Activated CD4-positive, alpha-beta memory T cell treated with anti-CD3 and anti-CD28 coated beads, Interleukin-2, amount 10 ng/mL, durations not matched to agents 7 days and 5 days (primary cell): ENCODE measurements at regions not wholly inside any gene's neighbourhood (a gene's known extent, or its start where the extent isn't known, plus 50 kb on each side); places are given as distances from the start of the nearest gene placed in this dataset.

Experiments used
- CTCF ChIA-PET: fragments of 350-600 bp; sonication (Branson Sonifier 250); formaldehyde crosslinking; loops from one replicate; lab custom pipeline; 2021; ENCODE audit warnings: antibody characterized with exemption, inconsistent platforms; lab: Charles Lee
- POLR2A ChIA-PET: fragments of 350-600 bp; sonication (Branson Sonifier 250); formaldehyde crosslinking; loops from one replicate; lab custom pipeline; 2021; ENCODE audit warnings: antibody characterized with exemption; lab: Charles Lee
- DNase-seq: peaks from one replicate; pipeline ENCODE4 v3.0.0-alpha.2; 2020
- H3K27ac Mint-ChIP-seq: one replicate; pipeline ENCODE4 v1.8.0; 2021; ENCODE audit warnings: mild to moderate bottlenecking, mixed read lengths
- H3K27me3 Mint-ChIP-seq: one replicate; pipeline ENCODE4 v1.8.0; 2021; ENCODE audit warnings: mixed read lengths
- H3K36me3 Mint-ChIP-seq: one replicate; pipeline ENCODE4 v1.8.0; 2021; ENCODE audit warnings: low read depth, mixed read lengths
- H3K4me1 Mint-ChIP-seq: one replicate; pipeline ENCODE4 v1.8.0; 2021; ENCODE audit warnings: mixed read lengths
- H3K4me3 Mint-ChIP-seq: one replicate; pipeline ENCODE4 v1.8.0; 2021; ENCODE audit warnings: mild to moderate bottlenecking, mixed read lengths
- H3K9me3 Mint-ChIP-seq: one replicate; pipeline ENCODE4 v1.8.0; 2021; ENCODE audit warnings: mixed read lengths

DNA sequence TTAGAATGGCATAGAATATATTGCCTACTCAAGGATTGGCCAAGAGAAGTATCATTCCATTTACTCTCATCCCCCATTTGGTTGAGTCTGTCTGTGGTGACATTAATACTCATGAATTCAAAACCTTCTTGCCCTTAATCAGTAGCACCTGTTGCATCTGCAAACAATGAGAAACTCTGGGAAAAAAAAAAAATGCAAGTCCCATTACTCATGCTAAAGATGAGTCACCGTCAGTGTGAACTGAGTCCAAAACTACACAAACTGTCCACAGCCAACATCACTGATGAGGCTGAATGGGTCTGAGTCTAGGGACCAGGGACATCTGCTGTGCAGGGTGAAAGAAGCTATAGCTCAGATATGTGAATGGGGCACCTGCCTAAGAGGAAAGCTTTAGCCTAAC is 96.9 kb upstream of the ADAMTS18 start:
- no peaks in the 10 kb centered on the region for H3K9me3 Mint-ChIP-seq
- H3K4me1 Mint-ChIP-seq = no peaks in the 10 kb centered on the region
- H3K27ac Mint-ChIP-seq = no peak overlapping the region
- DNase-seq = no peak
- no peaks in the 10 kb centered on the region for H3K27me3 Mint-ChIP-seq
- CTCF ChIA-PET = no interaction called here
- H3K36me3 Mint-ChIP-seq = no peaks in the 10 kb centered on the region
- POLR2A ChIA-PET = no interaction called here
- H3K4me3 Mint-ChIP-seq = no peak overlapping the region

DNA sequence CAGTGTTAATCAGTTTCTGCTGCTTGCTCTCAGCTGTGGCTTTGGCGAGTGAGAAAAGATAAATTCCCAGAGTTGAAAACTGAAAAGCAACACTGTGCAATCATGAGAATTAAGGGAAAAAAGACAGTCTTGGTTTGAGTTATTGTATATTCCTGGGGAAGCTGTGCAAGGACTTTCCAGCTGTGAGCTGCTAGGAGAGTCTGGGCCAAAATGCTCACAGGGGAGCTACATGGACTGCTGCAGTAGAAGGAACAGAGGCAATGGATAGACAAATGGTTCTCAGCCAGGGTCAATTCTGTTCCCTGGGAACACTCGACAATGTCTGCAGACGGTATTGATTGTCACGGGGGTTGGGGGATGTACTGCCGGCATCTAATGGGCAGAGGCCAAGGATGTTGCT is 102.0 kb upstream of the ADAMTS18 start:
- no peaks in the 10 kb centered on the region for H3K4me1 Mint-ChIP-seq
- CTCF ChIA-PET = no interaction called here
- H3K9me3 Mint-ChIP-seq = no peaks in the 10 kb centered on the region
- no peaks in the 10 kb centered on the region for H3K36me3 Mint-ChIP-seq
- POLR2A ChIA-PET = no interaction called here
- no peak overlapping the region for H3K4me3 Mint-ChIP-seq
- no peaks in the 10 kb centered on the region for H3K27me3 Mint-ChIP-seq
- H3K27ac Mint-ChIP-seq = no peak overlapping the region
- DNase-seq = no peak

DNA sequence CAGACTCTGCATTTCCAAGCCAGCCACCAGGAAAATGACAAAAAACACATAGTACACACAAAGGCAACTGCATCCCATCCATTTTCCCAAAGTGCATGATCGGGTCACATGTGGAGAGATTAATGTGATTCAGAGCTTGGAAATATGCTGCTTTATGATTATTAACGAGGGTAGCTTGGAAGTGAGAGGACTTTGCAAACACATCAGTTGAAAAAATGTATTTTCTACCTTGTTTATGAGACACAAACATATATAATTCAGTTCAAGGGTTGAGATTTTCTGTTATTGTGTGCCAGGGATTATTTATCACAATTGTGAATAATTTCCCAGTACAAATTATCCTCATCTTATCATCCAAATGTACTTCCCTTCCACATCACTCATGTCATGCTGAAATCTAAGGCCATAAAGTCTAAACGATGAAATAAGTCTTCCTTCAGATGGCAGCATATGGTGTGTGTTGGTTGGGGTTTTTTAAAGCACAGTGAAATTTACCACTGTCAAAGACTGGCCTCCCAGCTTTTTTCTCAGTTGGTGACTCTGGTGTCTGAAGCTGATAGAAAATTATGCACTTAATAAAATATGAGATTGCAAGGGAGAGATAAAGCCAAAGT is 104.7 kb upstream of the ADAMTS18 start:
- Mint-ChIP-seq H3K4me3 (no peak overlapping the region), H3K36me3 (no peaks in the 10 kb centered on the region), H3K27ac (no peak overlapping the region), H3K9me3 (no peaks in the 10 kb centered on the region), H3K4me1 (no peaks in the 10 kb centered on the region), H3K27me3 (no peaks in the 10 kb centered on the region)
- no peak for DNase-seq
- POLR2A ChIA-PET = no interaction called here
- CTCF ChIA-PET = no interaction called here

DNA sequence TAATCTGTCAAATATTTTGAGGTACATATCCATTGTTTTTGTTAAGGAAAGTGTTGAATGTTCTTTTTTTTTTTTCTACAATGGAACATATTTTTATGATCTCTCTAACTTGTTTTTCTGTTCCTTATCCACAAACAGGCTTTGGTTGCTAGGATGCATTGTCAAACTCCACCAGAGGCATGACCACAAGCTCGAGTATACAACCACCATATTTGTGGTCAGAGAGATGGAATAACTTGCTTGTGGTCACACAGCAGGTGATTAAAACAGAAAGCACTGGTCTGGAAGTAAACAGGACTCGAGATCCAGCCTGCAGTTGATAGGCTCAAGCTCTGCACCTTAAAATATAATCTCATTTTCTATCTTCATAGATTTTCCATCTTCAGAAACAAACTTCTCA is 105.8 kb upstream of the ADAMTS18 start:
- CTCF ChIA-PET = no interaction called here
- POLR2A ChIA-PET = no interaction called here
- H3K36me3 Mint-ChIP-seq = no peaks in the 10 kb centered on the region
- H3K4me1 Mint-ChIP-seq = no peaks in the 10 kb centered on the region
- no peak overlapping the region for H3K4me3 Mint-ChIP-seq
- no peak for DNase-seq
- H3K9me3 Mint-ChIP-seq = no peaks in the 10 kb centered on the region
- H3K27ac Mint-ChIP-seq = no peak overlapping the region
- H3K27me3 Mint-ChIP-seq = no peaks in the 10 kb centered on the region

DNA sequence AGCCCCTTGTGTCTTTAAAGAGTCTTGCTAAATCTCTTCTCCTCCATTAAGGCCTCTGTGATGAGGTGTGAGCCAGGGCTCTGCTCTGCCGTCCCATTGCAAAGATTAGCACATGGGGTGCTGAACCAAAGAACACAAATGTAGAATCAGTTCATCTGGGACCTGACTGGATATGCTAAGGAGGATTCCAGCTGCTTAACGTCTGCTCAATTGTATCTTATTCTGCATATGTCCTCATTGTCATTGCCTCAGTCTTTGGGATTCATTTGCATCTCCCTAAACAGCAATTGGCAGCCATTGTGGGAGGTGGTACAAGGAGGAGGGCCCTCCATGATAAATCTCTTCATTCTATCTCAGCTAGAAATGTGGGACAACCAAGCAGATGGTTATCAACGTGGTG is 106.3 kb upstream of the ADAMTS18 start:
- CTCF ChIA-PET = no interaction called here
- Mint-ChIP-seq H3K4me3 (no peak overlapping the region), H3K9me3 (no peaks in the 10 kb centered on the region), H3K27me3 (no peaks in the 10 kb centered on the region), H3K36me3 (no peaks in the 10 kb centered on the region), H3K4me1 (no peaks in the 10 kb centered on the region), H3K27ac (no peak overlapping the region)
- POLR2A ChIA-PET = no interaction called here
- DNase-seq = no peak

DNA sequence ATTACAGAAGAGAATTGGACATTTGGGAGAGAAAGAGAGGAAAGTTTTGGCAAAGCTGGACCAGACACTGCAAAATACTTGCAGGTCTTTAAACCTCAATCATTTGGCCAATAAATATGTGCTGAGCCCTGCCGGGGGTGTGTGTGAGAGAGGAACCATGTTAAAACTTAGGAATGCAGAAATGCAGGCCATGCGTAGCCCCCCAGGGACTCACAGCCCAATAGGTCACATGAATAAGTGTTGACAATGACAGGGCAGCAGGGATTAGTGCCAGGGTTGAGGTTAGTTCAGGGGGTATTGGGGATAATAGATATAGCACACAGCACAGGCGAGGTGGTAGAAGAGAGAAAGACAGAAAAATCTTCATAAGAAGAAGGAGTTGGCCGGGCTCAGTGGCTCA is 113.3 kb upstream of the ADAMTS18 start:
- no peaks in the 10 kb centered on the region for H3K36me3 Mint-ChIP-seq

DNA sequence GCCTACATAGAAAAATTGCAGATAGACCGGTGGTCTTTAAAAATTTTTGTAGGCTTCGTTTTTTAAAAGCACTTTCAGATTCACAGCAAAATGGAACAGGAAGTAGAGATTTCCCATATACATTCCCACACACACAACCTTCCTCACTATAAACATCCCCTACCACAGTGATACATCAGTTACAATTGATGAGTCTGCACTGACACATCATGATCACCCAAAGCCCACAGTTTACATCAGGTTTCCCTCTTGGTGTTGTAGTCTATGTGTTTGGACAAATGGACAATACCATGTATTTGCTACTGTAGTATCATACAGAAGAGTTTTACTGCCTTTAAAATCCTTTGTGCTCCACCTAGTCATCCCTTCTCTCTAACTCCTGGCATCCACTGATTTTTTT is 113.9 kb upstream of the ADAMTS18 start:
- Mint-ChIP-seq H3K27me3 (no peaks in the 10 kb centered on the region), H3K27ac (no peak overlapping the region), H3K4me1 (no peaks in the 10 kb centered on the region), H3K4me3 (no peak overlapping the region), H3K36me3 (no peaks in the 10 kb centered on the region), H3K9me3 (no peaks in the 10 kb centered on the region)
- POLR2A ChIA-PET = no interaction called here
- CTCF ChIA-PET = no interaction called here
- no peak for DNase-seq

More for the DNA sequence above, 113.3 kb upstream of the ADAMTS18 start:
- ChIA-PET CTCF (no interaction called here), POLR2A (no interaction called here)
- Mint-ChIP-seq H3K27ac (no peak overlapping the region), H3K9me3 (no peaks in the 10 kb centered on the region), H3K27me3 (no peaks in the 10 kb centered on the region), H3K4me3 (no peak overlapping the region), H3K4me1 (no peaks in the 10 kb centered on the region)
- no peak for DNase-seq

DNA sequence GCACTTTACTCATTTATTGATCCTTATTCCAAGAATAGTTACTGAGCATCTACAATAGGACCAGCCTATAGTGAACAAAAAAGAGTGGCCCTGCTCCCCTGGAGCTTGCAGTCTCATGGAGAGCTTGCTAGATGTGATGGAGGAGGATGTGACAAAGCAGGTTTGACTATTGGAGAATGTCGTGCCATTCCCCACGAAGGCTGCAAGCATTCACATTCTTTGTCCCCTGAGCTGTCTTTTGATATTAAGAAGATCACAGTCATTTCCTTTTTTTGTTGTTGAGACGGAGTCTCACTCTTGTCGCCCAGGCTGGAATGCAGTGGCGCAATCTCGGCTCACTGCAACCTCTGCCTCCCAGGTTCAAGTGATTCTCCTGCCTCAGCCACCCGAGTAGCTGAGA is 115.0 kb upstream of the ADAMTS18 start:
- H3K4me1 Mint-ChIP-seq = no peaks in the 10 kb centered on the region
- H3K27ac Mint-ChIP-seq = no peak overlapping the region
- H3K36me3 Mint-ChIP-seq = no peaks in the 10 kb centered on the region
- no peaks in the 10 kb centered on the region for H3K27me3 Mint-ChIP-seq
- DNase-seq = no peak
- ChIA-PET POLR2A (no interaction called here), CTCF (no interaction called here)
- H3K4me3 Mint-ChIP-seq = no peak overlapping the region
- no peaks in the 10 kb centered on the region for H3K9me3 Mint-ChIP-seq

DNA sequence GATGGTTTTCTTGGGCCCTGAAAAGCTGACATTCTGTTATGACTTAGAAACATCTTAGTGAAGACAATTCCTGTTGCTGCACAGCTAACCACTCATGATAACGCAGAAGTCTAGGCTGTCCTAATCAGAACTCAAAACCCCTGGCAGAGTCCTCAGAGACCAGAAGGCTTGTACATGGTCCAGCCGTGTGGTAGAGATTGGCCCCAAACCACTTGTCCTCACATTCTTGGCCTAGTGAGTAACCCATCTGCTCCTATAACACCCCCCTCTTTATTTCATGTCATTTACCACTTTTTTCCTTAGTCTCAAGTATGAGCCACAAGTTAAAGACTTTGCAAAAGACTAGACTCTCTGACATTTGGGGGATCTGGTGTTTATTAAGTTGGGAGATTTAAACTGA is 116.5 kb upstream of the ADAMTS18 start:
- CTCF ChIA-PET = no interaction called here
- H3K4me3 Mint-ChIP-seq = no peak overlapping the region
- DNase-seq = no peak
- H3K27me3 Mint-ChIP-seq = peaks cover 5% of the 10 kb centered on the region
- no peaks in the 10 kb centered on the region for H3K4me1 Mint-ChIP-seq
- H3K9me3 Mint-ChIP-seq = no peaks in the 10 kb centered on the region
- H3K36me3 Mint-ChIP-seq = no peaks in the 10 kb centered on the region
- POLR2A ChIA-PET = no interaction called here
- H3K27ac Mint-ChIP-seq = no peak overlapping the region

DNA sequence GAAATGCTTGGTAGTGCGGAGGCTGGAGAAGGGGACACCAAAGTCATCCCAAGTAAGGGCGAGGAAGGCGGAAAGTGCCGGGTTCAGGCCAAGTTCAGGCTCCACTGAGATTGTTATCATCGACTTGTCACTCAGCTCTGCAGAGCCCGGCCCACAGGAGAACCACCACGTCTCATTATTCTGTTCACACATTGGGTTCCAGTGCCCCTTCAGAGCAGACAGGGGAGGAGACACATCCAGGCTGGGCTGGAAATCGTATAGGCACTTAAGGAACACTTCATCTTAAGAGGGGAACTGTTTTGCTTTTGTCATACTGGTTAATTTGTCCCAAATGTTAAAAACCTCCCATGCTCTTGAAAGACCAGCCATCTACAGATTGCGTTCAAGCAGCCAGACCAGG is 118.3 kb upstream of the ADAMTS18 start:
- H3K9me3 Mint-ChIP-seq = no peaks in the 10 kb centered on the region
- ChIA-PET POLR2A (no interaction called here), CTCF (no interaction called here)
- no peak overlapping the region for H3K27ac Mint-ChIP-seq
- H3K36me3 Mint-ChIP-seq = no peaks in the 10 kb centered on the region
- no peaks in the 10 kb centered on the region for H3K4me1 Mint-ChIP-seq
- no peak for DNase-seq
- peaks cover 6% of the 10 kb centered on the region for H3K27me3 Mint-ChIP-seq
- H3K4me3 Mint-ChIP-seq = no peak overlapping the region

DNA sequence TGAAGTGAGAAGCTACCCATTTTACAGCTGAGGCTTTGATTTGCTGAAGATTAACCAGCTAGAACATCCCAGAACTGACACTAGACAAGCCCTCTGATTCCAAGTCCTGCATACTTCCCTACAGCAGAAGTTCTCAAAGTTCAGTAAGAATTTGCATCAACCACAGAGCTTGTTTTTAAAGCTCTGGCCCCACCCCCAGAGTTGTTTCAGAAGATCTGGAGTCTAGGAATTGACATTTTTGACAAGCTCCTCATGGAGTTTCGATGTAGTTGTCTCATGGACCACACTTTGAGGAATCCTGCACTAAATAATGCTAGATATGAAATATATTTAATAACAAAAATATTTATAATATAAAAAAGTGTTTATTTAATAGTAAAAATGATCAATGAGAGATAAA is 120.3 kb upstream of the ADAMTS18 start:
- Mint-ChIP-seq H3K27ac (no peak overlapping the region), H3K4me3 (no peak overlapping the region), H3K9me3 (no peaks in the 10 kb centered on the region), H3K36me3 (no peaks in the 10 kb centered on the region), H3K27me3 (peaks cover 6% of the 10 kb centered on the region), H3K4me1 (no peaks in the 10 kb centered on the region)
- ChIA-PET POLR2A (no interaction called here), CTCF (no interaction called here)
- no peak for DNase-seq

DNA sequence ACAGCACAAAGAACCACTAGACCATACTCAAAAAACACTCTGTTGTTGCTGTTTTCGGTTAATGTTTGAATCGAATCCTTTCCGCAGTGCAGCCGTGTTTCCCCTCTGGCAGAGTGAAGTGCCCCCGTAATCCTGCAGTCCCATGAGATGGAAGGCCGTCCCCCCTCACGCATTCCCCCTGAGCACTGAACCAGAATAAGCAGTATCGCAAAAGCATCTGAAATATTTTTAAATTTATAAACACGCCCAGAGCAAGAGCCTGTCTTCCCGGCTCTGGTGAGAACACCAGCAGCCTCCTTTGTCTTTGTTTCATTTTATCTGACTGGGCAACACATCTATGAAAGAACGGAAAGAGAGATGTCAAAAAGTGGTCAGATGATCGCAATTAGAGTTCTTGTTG is 121.0 kb upstream of the ADAMTS18 start:
- Mint-ChIP-seq H3K4me1 (no peaks in the 10 kb centered on the region), H3K9me3 (no peaks in the 10 kb centered on the region), H3K27ac (no peak overlapping the region), H3K27me3 (peaks cover 6% of the 10 kb centered on the region), H3K36me3 (no peaks in the 10 kb centered on the region), H3K4me3 (no peak overlapping the region)
- ChIA-PET CTCF (no interaction called here), POLR2A (no interaction called here)
- no peak for DNase-seq

DNA sequence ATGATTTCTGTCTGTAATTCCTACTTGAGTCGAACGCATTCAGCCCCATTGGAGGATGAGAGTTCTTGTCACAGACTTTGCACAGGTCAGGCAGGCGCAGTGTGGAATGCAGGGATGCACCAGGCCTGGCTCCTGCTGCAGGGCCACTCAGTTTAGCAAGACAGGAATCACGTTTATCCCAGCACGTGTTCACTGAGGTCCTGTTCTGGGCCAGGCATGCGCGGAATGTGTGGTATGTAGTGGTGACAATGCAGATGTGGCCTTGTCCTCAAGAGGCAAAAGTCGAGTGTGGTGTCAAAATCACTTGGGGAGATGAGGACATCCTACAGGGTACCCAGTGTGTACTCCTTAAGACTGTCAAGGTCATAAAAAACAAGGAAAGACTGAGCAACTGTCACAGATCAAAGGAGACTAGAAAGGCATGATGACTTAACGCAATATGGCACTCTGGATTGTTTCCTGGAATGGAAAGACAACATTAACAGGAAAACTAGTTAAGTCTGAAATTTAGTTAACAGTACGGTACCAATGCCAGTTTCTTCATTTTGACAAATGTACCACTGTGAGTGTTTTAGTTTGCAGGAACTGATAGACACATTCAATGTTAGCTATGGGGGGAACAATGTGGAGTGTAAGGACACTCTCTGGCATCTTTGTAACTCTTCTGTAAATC is 121.5 kb upstream of the ADAMTS18 start:
- CTCF ChIA-PET = no interaction called here
- no peak overlapping the region for H3K27ac Mint-ChIP-seq
- no peaks in the 10 kb centered on the region for H3K4me1 Mint-ChIP-seq
- no peak overlapping the region for H3K4me3 Mint-ChIP-seq
- POLR2A ChIA-PET = no interaction called here
- H3K9me3 Mint-ChIP-seq = no peaks in the 10 kb centered on the region
- H3K36me3 Mint-ChIP-seq = no peaks in the 10 kb centered on the region
- no peak for DNase-seq
- peaks cover 6% of the 10 kb centered on the region for H3K27me3 Mint-ChIP-seq

DNA sequence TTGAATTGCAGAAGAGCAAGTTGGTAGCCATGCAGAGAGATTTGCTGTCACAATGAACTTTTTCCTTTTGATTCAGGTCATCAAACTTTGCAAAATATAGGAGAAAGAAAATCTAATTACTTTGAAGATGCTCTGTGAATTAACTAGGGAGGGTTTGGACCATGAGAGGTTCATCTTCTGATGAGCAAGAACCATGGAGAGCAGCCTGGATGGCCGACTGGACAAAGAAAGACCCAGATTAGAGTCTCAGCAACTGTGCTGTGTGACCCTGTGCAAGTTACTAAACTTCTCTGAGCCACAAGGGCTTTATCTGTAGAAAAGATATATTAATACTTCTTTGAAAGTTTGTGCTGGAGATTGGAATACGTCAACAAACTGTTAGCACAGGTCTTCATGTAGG is 122.6 kb upstream of the ADAMTS18 start:
- DNase-seq = no peak
- H3K4me3 Mint-ChIP-seq = no peak overlapping the region
- H3K9me3 Mint-ChIP-seq = no peaks in the 10 kb centered on the region
- H3K4me1 Mint-ChIP-seq = no peaks in the 10 kb centered on the region
- H3K27ac Mint-ChIP-seq = no peak overlapping the region
- peaks cover 6% of the 10 kb centered on the region for H3K27me3 Mint-ChIP-seq
- ChIA-PET CTCF (no interaction called here), POLR2A (no interaction called here)
- no peaks in the 10 kb centered on the region for H3K36me3 Mint-ChIP-seq
